ENCODE measurements at regions not wholly inside any gene's neighbourhood (a gene's known extent, or its start where the extent isn't known, plus 50 kb on each side); places are given as distances from the start of the nearest gene placed in this dataset.

DNA sequence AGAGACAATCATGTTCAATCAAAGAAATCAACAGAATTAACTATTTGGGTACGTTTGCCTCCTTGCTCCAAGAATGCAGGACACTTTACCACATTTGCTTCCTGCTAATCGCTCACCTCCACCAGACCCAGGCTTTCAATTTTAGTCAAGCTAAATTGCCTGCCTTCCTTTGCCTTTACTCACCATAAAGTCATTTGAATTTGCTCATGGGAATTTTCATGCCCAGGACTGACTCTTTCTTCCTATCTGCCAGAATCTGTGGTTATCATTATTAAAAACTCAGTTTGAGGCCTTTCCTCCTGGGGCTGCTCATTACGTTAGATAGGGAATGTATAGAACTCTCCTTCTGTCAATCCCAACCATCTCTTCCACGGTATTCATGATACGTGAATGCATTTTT, 1935.3 kb upstream of the WWC1 start:
- H3K4me1 ChIP-seq, result no peaks in the 10 kb centered on the region
- TF ChIP-seq, protein P1, sequence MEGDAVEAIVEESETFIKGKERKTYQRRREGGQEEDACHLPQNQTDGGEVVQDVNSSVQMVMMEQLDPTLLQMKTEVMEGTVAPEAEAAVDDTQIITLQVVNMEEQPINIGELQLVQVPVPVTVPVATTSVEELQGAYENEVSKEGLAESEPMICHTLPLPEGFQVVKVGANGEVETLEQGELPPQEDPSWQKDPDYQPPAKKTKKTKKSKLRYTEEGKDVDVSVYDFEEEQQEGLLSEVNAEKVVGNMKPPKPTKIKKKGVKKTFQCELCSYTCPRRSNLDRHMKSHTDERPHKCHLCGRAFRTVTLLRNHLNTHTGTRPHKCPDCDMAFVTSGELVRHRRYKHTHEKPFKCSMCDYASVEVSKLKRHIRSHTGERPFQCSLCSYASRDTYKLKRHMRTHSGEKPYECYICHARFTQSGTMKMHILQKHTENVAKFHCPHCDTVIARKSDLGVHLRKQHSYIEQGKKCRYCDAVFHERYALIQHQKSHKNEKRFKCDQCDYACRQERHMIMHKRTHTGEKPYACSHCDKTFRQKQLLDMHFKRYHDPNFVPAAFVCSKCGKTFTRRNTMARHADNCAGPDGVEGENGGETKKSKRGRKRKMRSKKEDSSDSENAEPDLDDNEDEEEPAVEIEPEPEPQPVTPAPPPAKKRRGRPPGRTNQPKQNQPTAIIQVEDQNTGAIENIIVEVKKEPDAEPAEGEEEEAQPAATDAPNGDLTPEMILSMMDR (IDR thresholded peaks at IDR 0.05), result no peak
- no peak for TF ChIP-seq POLR2A (IDR thresholded peaks at IDR 0.05)
- 76 to 79% methylated on average over 5 of the region's 5 CpGs for WGBS, 2 donors
- ATAC-seq (no peak), DNase-seq (no peak)
- intact Hi-C loops (cut with DNase I), result no loop called here
- H3K27me3 ChIP-seq, result no peaks in the 10 kb centered on the region
- H3K36me3 ChIP-seq (replicated peaks in 1 of 2; ENCODE audit: insufficient read depth in 1 of 2, low read depth in 2 of 2), result no peaks in the 10 kb centered on the region
- H3K4me3 ChIP-seq, result no peak overlapping the region
- no peak overlapping the region for H3K27ac ChIP-seq
- no peaks in the 10 kb centered on the region for H3K9me3 ChIP-seq

DNA sequence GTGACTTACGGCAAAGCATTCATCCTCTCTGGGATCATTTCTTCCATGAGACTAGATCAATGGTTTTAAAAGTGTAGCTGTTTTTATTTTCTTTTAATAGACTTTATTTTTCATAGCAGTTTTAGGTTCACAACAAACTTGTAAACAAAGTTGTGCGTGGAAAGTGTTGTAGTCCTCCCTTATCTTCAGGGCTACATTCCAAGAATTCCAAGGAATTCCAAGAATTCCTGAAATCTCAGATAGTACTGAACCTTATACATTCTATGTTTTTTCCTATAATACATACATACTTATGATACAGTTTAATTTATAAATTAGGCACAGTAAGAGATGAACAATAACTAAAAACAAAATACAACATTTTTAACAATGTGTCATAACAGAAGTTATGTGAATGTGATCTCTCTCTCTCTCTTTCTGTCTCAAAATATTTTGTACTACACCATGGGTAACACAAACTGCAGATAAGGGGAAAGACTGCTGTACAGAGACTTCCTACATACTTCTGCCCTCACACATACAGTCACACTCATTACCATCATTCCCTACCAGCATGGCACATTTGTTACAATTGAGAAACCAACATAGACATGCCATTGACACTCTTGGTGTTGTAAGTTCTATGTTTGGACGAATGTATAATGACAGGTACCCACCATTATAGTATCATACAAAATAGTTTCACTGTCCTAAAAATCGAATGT, 1933.2 kb upstream of the WWC1 start:
- intact Hi-C loops (cut with DNase I), result no loop called here
- DNase-seq (no peak), ATAC-seq (no peak)
- TF ChIP-seq POLR2A (IDR thresholded peaks at IDR 0.05), result no peak
- TF ChIP-seq, protein P1 (IDR thresholded peaks at IDR 0.05), result no peak
- no peaks in the 10 kb centered on the region for H3K9me3 ChIP-seq
- H3K27ac ChIP-seq, result no peak overlapping the region
- H3K4me1 ChIP-seq, result no peaks in the 10 kb centered on the region
- no peak overlapping the region for H3K4me3 ChIP-seq
- H3K36me3 ChIP-seq (replicated peaks in 1 of 2; ENCODE audit: insufficient read depth in 1 of 2, low read depth in 2 of 2), result no peaks in the 10 kb centered on the region
- WGBS, 2 donors, result 43 to 52% methylated on average over 4 of the region's 4 CpGs
- no peaks in the 10 kb centered on the region for H3K27me3 ChIP-seq

DNA sequence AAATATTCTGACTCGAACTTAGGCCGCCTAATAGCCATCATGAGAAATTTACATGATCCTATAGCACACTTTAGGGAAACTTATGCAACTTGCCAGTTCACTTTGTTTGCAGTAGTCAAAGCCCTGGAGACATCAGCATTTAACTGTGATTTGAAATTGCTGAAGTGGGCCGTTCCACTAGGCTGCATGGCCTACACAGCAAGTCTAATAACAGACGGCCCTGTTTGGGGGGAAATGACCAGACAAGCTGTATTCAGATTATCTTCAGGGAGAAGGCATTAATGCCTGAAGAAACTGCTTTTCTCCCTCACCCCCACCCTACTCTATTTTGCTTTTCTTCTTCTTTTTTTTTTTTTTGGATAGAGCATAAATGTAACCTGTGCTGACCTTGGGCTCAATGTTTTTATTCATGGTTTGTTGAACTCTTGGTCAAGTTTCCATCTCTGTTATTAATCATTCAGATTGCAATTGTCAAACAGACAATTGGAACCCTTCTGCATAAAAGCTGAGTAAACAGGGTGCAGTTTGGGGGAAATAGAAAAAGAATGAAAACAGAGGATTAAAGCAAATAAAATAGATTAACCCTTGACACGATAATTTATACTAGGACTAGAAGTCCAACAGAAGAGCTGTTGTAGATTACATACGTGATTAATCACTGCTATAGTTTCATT, 1928.2 kb upstream of the WWC1 start:
- H3K9me3 ChIP-seq, result no peaks in the 10 kb centered on the region
- no peaks in the 10 kb centered on the region for H3K36me3 ChIP-seq (replicated peaks in 1 of 2; ENCODE audit: insufficient read depth in 1 of 2, low read depth in 2 of 2)
- intact Hi-C loops (cut with DNase I), result no loop called here
- no peak overlapping the region for H3K27ac ChIP-seq
- H3K4me3 ChIP-seq, result no peak overlapping the region
- H3K27me3 ChIP-seq, result no peaks in the 10 kb centered on the region
- ATAC-seq (no peak), DNase-seq (no peak)
- TF ChIP-seq, protein P1 (IDR thresholded peaks at IDR 0.05), result no peak
- TF ChIP-seq POLR2A (IDR thresholded peaks at IDR 0.05), result no peak
- WGBS, 2 donors, result 41 to 55% methylated on average over 6 of the region's 6 CpGs
- no peaks in the 10 kb centered on the region for H3K4me1 ChIP-seq

DNA sequence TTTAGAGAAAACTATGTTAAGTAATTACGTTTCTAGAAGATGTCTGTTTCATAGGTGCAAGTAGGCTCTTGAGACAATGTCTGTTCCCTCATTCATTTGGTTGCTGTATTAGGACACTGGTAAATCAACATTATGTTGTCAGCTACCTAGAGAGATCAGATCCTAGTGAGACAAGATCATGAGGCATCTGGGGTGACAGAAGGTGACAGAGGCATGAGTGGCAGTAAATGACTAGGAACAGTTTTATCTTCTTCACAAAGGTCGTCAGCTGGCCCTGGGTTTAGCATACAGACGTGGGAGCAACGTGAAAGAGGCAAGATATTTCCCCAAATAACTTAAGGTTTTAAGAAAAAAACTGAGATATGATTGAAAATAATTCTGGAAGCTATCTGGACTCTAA, 1926.3 kb upstream of the WWC1 start:
- Histone ChIP-seq H3K36me3 (replicated peaks in 1 of 2; ENCODE audit: insufficient read depth in 1 of 2, low read depth in 2 of 2) (no peaks in the 10 kb centered on the region), H3K9me3 (no peaks in the 10 kb centered on the region), H3K4me3 (no peak overlapping the region), H3K27ac (no peak overlapping the region), H3K4me1 (no peaks in the 10 kb centered on the region), H3K27me3 (no peaks in the 10 kb centered on the region)
- intact Hi-C loops (cut with DNase I), result no loop called here
- whole genome bisulfite sequencing, 2 donors, result 36 to 42% methylated on average over 4 of the region's 4 CpGs
- ATAC-seq (no peak), DNase-seq (no peak)
- TF ChIP-seq, protein P1 (IDR thresholded peaks at IDR 0.05), result no peak
- no peak for TF ChIP-seq POLR2A (IDR thresholded peaks at IDR 0.05)

DNA sequence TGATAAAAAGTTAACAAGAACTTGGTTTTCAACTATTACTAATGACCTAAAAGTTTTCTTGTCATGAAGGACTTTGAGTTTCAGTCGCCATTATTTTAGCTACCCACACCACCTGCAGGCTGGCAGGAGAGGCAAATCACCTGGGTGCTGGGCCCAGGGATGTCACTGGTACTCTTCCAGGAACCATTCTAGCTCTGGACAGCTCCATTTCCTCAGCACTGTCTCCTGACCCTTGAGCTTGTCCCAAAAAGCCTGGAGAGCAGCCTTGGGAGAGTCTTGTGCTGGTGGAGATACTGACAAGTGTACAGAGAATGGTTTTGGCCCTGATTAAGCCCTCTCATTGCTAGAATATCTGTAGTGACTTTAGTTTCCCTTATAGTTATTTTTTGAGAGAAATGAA, 1924.1 kb upstream of the WWC1 start:
- Histone ChIP-seq H3K4me1 (no peaks in the 10 kb centered on the region), H3K4me3 (no peak overlapping the region), H3K27ac (no peak overlapping the region), H3K9me3 (no peaks in the 10 kb centered on the region), H3K27me3 (no peaks in the 10 kb centered on the region), H3K36me3 (replicated peaks in 1 of 2; ENCODE audit: insufficient read depth in 1 of 2, low read depth in 2 of 2) (no peaks in the 10 kb centered on the region)
- 59 to 68% methylated on average over 1 of the region's 1 CpG for WGBS, 2 donors
- DNase-seq, result no peak
- ATAC-seq, result no peak
- intact Hi-C loops (cut with DNase I), result no loop called here
- no peak for TF ChIP-seq POLR2A (IDR thresholded peaks at IDR 0.05)
- TF ChIP-seq, protein P1 (IDR thresholded peaks at IDR 0.05), result no peak
